Osteoblast (primary cell): ENCODE measurements at regions not wholly inside any gene's neighbourhood (a gene's known extent, or its start where the extent isn't known, plus 50 kb on each side); places are given as distances from the start of the nearest gene placed in this dataset.
"Not testable (repeated sequence)": the region's sequence is repeated elsewhere in the genome, so short reads cannot be mapped to it uniquely, and the experiment has no call there.

ENCODE experiments used
- DNase-seq: peaks from one replicate; pipeline ENCODE4 v3.0.0; 2011; ENCODE audit warnings: low spot score, mixed read lengths; ENCODE audit not compliant: insufficient read length; ENCODE audit errors: missing footprints
- H2AFZ ChIP-seq: 2 replicates; pipeline ENCODE4 v1.6.0; 2011; ENCODE audit warnings: mild to moderate bottlenecking, low read length
- H3K27ac ChIP-seq: 2 replicates; pipeline ENCODE4 v1.5.1; 2011; ENCODE audit warnings: mild to moderate bottlenecking, low read depth, low read length, moderate library complexity
- H3K27me3 ChIP-seq: 2 replicates; pipeline ENCODE4 v1.6.0; 2012; ENCODE audit warnings: mild to moderate bottlenecking, control low read depth, inconsistent platforms, low read length, moderate library complexity; ENCODE audit not compliant: insufficient read depth
- H3K36me3 ChIP-seq: 2 replicates; pipeline ENCODE4 v1.5.1; 2011; ENCODE audit warnings: mild to moderate bottlenecking, low read length, control low read depth, moderate library complexity; ENCODE audit not compliant: insufficient read depth
- H3K4me1 ChIP-seq: 2 replicates; pipeline ENCODE4 v1.5.1; 2011; ENCODE audit warnings: mild to moderate bottlenecking, low read length, control low read depth, moderate library complexity; ENCODE audit not compliant: insufficient read depth
- H3K4me2 ChIP-seq: 2 replicates; pipeline ENCODE4 v1.6.0; 2011; ENCODE audit warnings: mild to moderate bottlenecking, low read length; ENCODE audit not compliant: insufficient read depth
- H3K4me3 ChIP-seq: fragments of 200-600 bp; sonication (generic); 3 replicates; pipeline ENCODE4 v1.5.1; 2012; ENCODE audit warnings: mild to moderate bottlenecking, low read length, inconsistent platforms; ENCODE audit not compliant: insufficient read depth
- H3K79me2 ChIP-seq: 2 replicates; pipeline ENCODE4 v1.6.0; 2012; ENCODE audit warnings: mild to moderate bottlenecking, low read length, control low read depth, inconsistent platforms; ENCODE audit not compliant: insufficient read depth
- H3K9me3 ChIP-seq: 2 replicates; pipeline ENCODE4 v1.5.1; 2011; ENCODE audit warnings: low read depth, low read length, control low read depth
- H4K20me1 ChIP-seq: 2 replicates; pipeline ENCODE4 v1.6.0; 2012; ENCODE audit warnings: mild to moderate bottlenecking, low read length, control low read depth; ENCODE audit not compliant: insufficient read depth
- CTCF ChIP-seq: IDR thresholded peaks from 2 replicates; pipeline ENCODE4 v1.5.1; 2011; ENCODE audit warnings: mild to moderate bottlenecking, low read depth, low read length, moderate library complexity; ENCODE audit errors: extremely low read depth

GRCh38 chr10:5291501-5292195 is 73.1 kb upstream of the UCN3 start:
- peaks cover 2% of the 10 kb centered on the region for H3K27me3 ChIP-seq
- no peaks in the 10 kb centered on the region for H4K20me1 ChIP-seq
- no peaks in the 10 kb centered on the region for H3K79me2 ChIP-seq
- no peak for TF ChIP-seq CTCF
- H3K9me3 ChIP-seq = no peaks in the 10 kb centered on the region
- H3K4me2 ChIP-seq = peak overlapping the region; percentile 61
- H3K4me3 ChIP-seq = peak overlapping the region; percentile 40
- H3K27ac ChIP-seq = peak overlapping the region; percentile 58
- peak overlapping the region; percentile 93 for H2AFZ ChIP-seq
- H3K36me3 ChIP-seq = no peaks in the 10 kb centered on the region
- peaks cover 10% of the 10 kb centered on the region for H3K4me1 ChIP-seq
- peak; percentile 88 for DNase-seq

- H4K20me1 ChIP-seq = no peaks in the 10 kb centered on the region
- no peaks in the 10 kb centered on the region for H3K79me2 ChIP-seq
- no peaks in the 10 kb centered on the region for H3K36me3 ChIP-seq
- H3K4me2 ChIP-seq = peak overlapping the region; percentile 61
- H3K27me3 ChIP-seq = peaks cover 3% of the 10 kb centered on the region
- TF ChIP-seq CTCF = no peak
- peak overlapping the region; percentile 93 for H2AFZ ChIP-seq
- peaks cover 10% of the 10 kb centered on the region for H3K4me1 ChIP-seq
- no peaks in the 10 kb centered on the region for H3K9me3 ChIP-seq
- peak overlapping the region; percentile 40 for H3K4me3 ChIP-seq
- peak overlapping the region; percentile 58 for H3K27ac ChIP-seq
- no peak for DNase-seq
Measured at GRCh38 chr10:5292196-5292735, 72.5 kb upstream of the UCN3 start.

GRCh38 chr10:5292970-5293369 is 71.8 kb upstream of the UCN3 start:
- H2AFZ ChIP-seq, DNase-seq, H3K4me2 ChIP-seq, H3K36me3 ChIP-seq, H4K20me1 ChIP-seq, H3K79me2 ChIP-seq, H3K27me3 ChIP-seq, H3K4me3 ChIP-seq, H3K9me3 ChIP-seq, H3K27ac ChIP-seq: not testable (repeated sequence)
- H3K4me1 ChIP-seq = peaks cover 10% of the 10 kb centered on the region

GRCh38 chr10:5293691-5294550 is 70.8 kb upstream of the UCN3 start:
- peaks cover 10% of the 10 kb centered on the region for H3K4me1 ChIP-seq
- H4K20me1 ChIP-seq = no peaks in the 10 kb centered on the region
- no peak overlapping the region for H3K4me3 ChIP-seq
- peak overlapping the region; percentile 84 for H2AFZ ChIP-seq
- H3K4me2 ChIP-seq = no peak overlapping the region
- TF ChIP-seq CTCF = peak; percentile 57
- H3K27ac ChIP-seq = no peak overlapping the region
- H3K79me2 ChIP-seq = no peaks in the 10 kb centered on the region
- peaks cover 3% of the 10 kb centered on the region for H3K27me3 ChIP-seq
- no peaks in the 10 kb centered on the region for H3K9me3 ChIP-seq
- DNase-seq = peak; percentile 65
- no peaks in the 10 kb centered on the region for H3K36me3 ChIP-seq
